NCI-H2107 (cell line): ENCODE measurements at regions not wholly inside any gene's neighbourhood (a gene's known extent, or its start where the extent isn't known, plus 50 kb on each side); places are given as distances from the start of the nearest gene placed in this dataset.
"Not testable (repeated sequence)": the region's sequence is repeated elsewhere in the genome, so short reads cannot be mapped to it uniquely, and the experiment has no call there.

Experiments used
- DNase-seq: peaks from one replicate; lab custom pipeline; 2025; lab: John Stamatoyannopoulos, UW

DNA sequence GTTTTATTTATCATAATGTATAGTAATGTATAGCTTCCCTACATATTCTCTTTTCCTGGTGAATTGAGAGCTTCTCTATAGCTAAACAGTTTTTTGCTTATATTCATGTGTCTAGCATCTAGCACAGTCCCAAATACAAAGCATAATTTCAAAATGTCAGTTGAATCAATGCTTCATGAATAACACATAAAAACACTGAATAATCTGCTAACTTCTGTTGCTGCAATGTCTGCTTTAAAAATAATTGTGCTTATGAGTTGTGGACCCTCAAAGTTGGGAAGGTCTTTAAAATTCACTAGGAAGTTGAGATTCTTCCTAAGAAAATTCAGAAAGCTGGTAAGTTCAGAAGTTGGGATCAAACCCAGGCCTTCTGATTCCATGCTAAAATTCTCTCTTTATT, 600.9 kb upstream of the FAM98A start:
- DNase-seq: no peak

DNA sequence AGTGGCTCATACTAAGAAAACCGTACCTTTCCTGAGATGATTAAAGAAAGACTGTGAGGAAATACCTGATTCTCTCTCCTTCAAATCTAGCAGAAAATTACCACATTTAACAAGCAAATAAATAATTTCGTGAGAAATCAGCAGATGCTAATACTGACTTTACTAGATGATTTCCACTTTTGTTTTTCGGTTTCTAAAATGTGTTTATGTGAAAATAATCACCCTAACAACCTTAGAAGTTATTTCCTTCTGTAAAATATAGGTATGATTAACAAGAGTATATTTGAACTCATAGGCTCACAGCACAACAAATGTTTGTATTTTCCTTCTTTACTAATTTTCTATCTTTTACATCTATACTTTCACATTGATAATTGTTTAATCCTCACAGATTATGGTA, 594.1 kb upstream of the FAM98A start:
- DNase-seq: no peak

DNA sequence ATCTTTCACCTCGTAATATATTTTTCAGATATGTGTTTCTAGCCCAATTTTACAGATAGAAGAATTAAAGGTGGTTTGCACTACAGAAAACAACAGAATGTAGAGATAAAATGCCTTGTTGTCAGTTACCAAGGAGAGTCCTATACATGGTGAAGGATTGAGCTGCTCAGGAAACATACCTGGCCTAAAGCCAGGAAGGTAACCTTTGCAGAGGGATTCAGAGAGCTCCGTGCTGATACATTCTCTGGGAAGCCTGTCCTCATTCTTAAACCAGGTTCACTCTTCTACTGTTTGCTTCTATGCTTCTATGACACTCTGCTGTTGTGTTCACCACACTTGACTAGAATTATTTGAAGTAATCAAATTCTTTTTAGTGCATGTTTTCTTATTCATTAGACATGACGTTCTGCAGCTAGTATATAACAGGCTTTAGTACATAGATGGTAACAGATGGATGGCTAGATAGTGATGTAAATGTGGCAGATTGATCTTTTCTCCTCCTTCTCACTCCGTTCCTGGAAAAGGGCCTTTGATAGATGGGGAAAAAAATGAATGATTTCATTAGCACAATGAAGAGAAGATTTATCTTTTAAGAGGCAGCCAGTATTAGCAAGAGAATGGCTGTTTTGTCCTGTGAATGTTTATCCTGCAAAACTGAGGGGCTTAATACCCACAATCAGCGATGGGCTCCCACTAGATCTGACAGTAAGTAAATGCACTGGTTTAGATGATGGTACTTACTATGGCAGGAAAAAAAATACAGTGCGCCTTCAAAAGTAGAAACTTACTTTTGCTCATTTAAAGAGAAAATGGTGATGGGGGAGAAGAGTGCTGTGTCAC, 589.6 kb upstream of the FAM98A start:
- no peak for DNase-seq

DNA sequence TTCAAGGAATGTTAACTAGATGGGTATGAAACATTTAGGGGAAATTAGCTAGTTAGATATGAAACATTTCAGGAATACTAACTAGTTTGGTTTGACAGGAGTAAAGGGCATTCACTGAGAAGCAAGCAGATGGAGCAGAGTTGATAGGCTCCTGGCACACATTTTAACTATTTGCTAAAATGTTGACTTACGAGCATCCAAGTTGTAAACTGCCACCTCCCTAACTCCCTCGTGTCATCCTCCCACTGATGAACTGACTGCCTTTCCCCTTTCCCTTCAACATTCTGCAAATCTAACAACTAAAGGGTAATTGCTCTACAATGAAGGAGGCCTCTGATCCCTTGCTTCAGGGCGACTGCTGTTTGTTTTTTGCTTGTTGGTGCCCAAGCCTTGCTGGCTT, 580.4 kb upstream of the FAM98A start:
- no peak for DNase-seq

DNA sequence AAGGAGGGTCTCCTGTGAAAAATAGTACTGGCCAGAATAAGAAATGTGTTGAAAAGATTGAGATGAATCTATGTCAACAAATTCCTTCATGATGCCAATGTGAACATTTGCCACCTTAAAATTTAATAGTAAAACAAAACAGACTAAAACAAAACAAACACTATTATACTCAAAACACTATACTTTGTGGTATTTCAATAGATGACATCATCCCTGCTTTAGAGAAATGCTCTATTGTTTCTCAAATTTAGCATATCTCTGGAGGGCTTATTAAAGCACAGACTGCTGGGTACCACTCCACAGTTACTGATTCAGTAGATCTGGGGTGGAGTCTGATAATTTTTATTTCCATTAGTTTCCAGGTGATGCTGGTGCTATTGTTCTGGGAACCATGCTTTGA, 579.4 kb upstream of the FAM98A start:
- no peak for DNase-seq

DNA sequence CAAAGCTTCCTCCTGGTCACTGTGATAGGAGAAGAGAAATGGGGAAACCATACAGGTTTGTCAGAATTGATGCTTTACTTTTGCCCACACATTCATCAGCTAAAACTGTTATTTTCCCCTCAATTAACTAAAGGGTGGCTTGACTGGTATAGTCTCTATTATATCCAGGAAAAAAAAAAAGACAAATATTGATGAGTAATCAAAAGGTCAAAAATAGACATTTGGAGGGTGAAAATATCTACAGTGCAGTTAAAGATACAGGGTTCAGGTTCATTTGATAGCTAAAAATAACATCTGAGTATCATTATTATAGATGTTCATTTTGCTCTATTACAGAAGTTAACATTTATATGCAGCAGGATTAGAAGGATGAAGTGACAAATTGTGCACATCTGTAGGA, 577.6 kb upstream of the FAM98A start:
- no peak for DNase-seq

DNA sequence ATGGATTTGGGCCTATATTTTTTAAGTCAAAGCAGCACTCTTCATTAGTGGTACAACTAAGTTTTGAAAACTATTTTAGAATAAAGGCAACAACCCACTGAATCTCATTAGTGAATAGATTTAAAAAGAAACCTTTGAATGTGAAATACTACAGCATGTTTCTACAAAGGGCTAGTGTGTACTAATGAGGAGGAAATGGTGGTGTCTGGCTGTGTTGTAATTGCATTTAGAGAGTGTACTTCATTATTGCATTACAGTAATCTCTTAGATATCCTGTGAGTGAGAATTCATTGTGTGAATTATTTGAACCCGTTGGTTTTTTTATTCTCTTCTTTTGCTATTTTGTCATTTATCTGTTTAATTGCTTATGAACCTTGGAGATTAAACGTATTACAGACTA, 575.4 kb upstream of the FAM98A start:
- no peak for DNase-seq

DNA sequence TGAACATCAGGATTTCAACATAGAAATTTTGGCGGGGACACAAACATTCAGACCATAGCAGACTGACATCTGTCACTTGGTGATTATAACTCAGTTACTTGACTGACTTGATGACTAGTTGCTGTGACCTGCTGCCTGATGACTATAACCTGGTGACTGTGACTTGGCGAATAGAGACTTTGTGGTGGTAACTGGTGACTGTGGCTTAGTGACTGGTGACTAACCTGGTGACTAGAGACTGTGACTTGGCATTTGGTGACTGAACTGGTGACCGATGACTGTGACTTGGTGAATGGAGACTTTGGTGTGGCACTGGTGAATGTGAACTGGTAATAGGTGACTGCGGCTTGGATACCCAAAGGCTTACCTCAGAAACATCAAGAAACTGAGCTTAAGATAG, 563.1 kb upstream of the FAM98A start:
- no peak for DNase-seq

DNA sequence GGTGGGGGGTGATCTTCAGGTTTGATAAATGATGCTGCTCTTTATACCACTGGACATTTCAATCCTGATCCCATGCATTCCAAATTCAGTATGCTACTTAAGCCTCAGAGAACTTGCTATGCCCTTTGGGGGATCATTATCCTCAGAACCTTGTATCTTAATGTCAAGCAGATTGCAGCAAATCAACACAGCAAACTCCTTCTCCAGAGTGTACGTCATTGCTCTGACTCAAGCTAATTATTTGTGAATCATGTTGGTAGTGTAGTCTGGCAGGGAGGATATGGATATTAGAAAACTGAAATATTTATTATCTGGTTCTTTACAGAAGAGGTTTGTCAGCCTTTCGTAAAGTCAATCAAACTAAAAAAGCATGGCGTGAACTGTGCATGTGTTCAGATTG, 562.5 kb upstream of the FAM98A start:
- no peak for DNase-seq

DNA sequence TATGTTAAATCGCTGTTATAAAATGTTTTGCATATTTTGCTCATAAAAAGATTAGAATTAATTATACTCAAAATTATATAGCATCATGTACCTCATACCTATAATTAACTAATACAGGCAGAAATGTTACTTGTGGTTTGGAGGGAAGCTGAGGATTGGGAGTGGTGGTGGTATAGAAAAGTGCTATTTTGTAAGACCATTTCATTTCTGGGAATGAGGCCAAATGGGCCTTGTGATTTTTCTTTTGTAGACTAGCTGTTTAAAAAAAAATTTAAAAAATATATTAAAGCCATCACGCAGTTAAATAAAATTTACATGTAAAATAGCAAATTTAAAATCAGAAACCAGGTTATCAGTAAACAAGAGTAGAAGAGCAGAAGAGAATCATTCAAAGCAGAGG, 560.8 kb upstream of the FAM98A start:
- DNase-seq: no peak

DNA sequence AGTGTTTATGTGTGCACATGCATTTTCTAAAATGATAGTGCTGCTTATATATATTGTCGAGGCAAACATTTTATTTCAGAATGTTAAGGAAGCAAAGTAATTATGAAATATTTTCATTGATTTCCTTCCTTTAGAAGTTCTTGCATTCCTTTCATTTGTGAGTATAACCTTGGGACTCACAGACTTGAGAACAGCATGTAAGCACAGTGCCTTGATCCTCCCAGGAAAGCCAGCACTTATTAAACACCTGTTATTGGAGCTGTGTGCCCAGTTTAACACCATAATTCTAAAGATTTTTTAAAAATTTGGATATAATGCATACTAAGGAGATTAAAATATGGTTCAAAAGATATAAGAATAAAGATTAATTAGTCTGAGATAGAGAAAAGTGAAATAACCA, 554.4 kb upstream of the FAM98A start:
- no peak for DNase-seq

DNA sequence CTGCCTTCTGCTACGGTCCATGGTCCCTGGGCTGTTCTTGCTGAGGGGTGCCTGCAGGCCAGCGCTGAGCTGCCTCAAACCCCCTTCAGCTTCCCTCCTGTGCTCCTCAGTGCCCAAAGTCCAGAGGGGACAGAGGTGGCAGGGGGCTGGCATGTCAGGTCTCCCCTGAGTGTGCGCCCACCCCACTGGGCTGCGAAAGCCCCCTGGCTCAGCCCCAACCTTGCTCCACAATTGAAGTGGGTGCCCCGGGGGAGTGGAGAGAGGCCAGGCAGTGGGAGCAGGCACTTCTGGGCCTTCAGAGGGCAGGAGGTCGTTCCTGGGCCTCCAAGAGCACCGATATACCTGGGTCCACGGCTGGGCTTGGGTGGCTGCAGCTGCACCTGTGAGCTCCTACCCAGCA, 548.7 kb upstream of the FAM98A start:
- DNase-seq: no peak

DNA sequence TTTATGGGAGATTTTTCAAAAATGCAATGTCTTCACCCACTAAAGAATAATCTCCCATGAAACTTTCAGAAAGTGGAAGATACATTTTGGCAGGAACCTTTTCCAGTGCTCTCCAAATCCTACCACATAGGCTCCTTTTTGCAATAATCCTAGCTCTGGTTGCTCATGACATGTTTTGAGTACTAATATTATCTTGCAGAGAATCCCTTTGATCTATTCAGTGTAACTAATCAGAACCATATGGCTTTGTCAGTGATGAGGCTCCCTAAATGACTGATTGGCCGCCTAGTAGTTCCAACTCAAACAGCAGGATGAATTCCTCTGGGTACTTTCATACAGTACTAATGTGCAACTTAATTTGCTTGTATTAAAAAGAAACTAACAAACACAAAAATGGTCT, 544.0 kb upstream of the FAM98A start:
- DNase-seq: no peak

DNA sequence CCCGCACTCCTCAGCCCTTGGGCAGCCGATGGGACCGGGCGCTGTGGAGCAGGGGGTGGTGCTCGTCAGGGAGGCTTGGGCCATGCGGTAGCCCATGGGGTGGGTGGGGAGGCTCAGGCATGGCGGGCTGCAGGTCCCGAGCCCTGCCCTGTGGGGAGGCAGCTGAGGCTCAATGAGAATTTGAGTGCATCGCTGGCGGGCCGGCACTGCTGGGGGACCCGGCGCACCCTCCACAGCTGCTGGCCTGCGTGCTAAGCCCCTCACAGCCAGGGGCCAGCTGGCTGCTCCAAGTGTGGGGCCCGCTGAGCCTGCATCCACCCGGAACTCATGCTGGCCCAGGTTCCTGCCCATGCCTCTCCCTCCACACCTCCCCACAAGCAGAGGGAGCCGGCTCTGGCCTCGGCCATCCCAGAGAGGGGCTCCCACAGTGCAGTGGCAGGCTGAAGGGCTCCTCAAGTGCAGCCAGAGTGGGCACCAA, 543.5 kb upstream of the FAM98A start:
- not testable (repeated sequence) for DNase-seq

DNA sequence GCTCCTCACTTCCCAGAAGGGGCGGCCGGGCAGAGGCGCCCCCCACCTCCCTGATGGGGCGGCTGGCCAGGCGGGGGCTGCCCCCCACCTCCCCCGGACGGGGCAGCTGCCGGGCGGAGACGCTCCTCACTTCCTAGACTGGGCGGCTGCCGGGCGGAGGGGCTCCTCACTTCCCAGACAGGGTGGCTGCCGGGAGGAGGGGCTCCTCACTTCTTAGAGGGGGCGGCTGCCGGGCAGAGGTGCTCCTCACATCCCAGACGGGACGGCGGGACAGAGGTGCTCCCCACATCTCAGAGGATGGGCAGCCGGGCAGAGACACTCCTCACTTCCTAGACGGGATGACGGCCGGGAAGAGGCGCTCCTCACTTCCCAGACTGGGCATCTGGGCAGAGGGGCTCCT, 534.0 kb upstream of the FAM98A start:
- DNase-seq: not testable (repeated sequence)

DNA sequence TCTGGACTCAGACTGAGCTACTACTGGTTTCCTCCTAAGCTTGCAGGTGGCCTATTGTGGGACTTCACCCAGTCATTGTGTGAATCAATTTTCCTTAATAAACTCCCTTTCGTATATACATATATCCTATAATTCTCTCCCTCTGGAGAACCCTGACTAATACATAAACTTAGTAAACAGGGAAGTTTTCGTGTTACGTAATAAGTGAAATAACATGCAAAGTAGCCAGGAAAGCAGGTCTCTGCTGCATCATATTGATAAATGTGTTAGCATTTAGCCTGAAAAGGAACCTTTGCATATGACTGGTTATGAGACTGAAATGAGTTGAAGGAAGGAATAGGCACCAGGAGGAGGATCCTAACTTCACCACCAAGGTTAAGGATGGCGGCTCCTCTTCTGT, 527.2 kb upstream of the FAM98A start:
- DNase-seq: no peak

DNA sequence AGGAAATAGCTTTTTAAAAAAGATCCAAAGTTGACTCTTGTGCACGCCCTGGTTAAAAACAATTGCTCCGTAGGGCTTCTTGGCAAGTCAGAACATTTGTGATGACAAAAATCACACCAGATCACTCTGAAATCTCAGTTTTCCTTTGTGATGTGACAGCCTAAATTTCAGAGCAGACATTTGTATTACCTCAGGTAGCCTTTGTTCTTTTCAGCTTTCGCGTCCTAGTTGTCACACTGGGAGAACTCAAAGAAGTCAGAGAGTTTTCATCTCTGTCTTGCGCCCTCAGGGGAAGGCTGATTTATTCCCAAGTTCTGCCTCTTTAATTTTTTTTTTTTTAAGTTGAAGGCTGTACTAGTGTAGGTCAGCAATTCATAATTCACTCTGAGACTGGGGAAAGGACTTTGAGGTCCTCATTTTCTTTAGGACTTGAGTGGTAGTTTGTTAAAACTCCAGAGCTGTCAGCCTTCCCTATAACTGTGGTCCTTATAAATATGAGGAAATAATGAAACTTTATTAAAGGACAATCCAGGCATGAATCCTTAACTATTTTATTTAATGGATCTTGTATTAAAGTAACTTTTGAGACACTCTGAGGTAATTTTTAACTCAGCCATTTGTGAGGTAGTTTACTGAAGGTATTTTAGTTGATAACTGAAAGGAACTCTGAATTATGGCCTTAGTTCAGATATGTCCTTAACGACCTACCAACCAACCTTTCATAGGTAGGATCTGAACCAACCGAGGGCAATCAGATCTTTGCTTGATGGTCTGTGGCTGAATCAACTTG, 525.1 kb upstream of the FAM98A start:
- no peak for DNase-seq

DNA sequence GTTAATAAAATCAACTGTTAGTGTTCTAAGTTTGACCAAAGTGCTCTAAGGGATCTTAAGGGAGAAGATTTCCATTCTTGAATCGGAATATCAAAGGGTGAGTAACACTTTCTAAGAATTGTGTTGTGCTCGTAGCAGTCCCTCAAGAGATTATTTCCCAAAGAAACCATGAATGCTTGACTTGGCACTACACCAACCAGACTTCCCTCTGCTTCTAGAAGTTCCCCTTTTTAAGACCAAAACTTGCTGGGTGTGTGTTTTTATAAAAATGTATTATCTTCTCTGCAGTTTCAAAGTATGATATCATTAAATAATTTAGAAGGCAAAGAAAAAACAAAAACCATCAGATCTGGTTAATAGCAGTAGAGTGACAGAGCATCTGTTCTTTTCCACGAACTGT, 522.0 kb upstream of the FAM98A start:
- no peak for DNase-seq

DNA sequence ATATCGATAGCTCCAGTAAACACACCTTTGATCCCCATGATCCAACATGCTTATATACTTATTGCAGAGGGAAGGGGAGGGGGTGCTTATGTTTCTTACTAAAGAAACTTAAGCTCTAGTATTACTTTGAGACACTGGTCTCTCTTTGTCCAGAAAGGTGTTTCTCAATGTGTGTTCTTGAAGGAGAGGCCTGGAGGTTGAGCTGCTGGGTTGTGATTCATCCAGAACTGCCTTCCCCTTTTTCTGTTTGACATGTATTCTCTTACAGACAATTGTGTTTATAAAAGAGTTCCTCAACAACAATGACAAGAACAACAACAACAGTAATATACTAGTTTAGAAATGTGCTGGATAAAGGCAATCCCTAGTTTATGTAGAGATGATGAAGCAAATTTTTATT, 516.0 kb upstream of the FAM98A start:
- no peak for DNase-seq

DNA sequence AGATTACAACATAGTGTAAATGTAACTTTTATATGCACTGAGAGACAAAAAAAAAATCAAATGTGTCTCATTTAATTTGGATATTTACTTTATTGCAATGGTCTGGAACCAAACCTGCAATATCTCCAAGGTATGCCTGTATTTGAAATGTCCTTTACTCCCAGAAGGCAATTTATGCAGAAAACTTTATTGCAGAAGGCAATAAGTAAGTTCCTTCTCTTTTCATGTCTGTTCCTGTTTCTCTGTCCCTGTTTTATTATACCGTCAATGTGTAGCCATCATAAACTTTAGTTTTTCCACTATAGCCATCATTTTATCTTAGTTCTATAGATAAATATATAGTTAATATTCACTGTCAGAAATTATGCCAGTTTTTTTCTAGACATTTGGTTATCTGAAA, 513.1 kb upstream of the FAM98A start:
- no peak for DNase-seq

DNA sequence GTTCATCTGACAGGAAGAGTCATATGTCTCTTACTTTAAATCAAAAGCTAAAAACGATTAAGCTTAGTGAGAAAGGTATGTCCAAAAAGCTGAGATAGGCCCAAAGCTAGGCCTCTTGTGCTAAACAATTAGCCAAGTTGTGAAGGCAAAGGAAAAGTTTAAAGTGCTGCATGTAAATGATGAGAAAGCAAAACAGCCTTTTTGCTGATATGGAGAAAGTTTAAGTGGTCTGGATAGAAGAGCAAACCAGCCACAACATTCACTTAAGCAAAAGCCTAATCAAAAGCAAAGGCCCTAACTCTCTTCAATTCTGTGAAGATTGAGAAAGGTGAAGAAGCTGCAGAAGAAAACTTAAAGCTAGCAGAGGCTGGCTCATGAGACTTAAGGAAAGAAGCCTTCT, 511.3 kb upstream of the FAM98A start:
- DNase-seq: no peak

DNA sequence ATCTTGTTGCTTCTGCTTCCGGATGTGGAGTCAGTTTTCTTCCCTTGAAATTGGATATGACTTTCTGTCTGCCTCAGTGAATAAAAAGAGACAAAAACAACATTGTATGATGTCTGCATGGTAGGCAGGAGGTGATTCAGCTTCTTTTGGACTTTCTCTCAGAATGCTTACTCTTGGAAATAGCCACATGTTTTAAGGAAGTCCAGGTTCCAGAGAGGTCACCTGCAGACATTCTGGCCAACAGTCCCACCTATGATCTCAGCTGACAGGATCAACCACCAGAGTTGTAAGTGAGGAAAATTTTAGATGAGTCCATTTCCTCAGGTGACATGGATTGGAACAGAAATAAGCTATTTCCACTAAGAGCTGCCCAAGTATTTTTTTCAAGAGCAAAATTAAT, 508.7 kb upstream of the FAM98A start:
- DNase-seq: no peak

DNA sequence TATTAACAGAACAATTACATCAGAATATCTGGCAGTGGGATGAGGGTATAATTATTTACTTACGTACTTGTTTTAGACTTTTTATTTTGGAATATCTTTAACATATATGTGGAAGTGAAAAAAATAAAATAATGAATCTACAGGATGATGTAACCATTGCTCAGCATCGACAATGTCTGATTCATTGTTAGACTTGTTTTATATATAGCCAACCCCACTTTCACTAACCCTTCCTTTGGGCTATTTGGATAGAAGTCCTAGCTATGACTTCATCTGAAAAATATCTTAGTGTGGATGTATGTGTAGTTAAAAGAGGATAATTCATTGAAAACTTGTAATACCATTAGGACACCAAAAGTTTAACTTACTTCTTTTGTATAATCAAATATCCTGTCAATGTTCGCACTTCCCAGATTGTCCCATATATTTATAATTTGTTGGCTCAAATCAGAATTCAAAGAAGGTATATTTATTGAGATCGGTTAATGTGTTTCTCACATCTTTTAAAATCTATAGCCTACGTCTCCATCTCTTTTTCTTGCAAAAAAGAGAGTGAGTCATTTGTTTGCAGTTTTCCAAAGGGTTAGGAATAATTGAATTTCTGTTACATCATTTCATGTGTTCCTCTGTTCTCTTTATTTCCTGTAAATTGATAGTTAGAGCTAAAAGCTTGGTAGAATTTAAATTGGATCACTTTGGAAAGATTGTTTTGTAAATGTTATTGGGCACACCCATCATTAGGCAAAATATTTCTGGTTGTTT, 506.1 kb upstream of the FAM98A start:
- DNase-seq: no peak
